Osteoblast (primary cell): ENCODE measurements at regions not wholly inside any gene's neighbourhood (a gene's known extent, or its start where the extent isn't known, plus 50 kb on each side); places are given as distances from the start of the nearest gene placed in this dataset.

ENCODE experiments used
- DNase-seq: peaks from one replicate; pipeline ENCODE4 v3.0.0; 2011; ENCODE audit warnings: low spot score, mixed read lengths; ENCODE audit not compliant: insufficient read length; ENCODE audit errors: missing footprints
- H2AFZ ChIP-seq: 2 replicates; pipeline ENCODE4 v1.6.0; 2011; ENCODE audit warnings: mild to moderate bottlenecking, low read length
- H3K27ac ChIP-seq: 2 replicates; pipeline ENCODE4 v1.5.1; 2011; ENCODE audit warnings: mild to moderate bottlenecking, low read depth, low read length, moderate library complexity
- H3K27me3 ChIP-seq: 2 replicates; pipeline ENCODE4 v1.6.0; 2012; ENCODE audit warnings: mild to moderate bottlenecking, control low read depth, inconsistent platforms, low read length, moderate library complexity; ENCODE audit not compliant: insufficient read depth
- H3K36me3 ChIP-seq: 2 replicates; pipeline ENCODE4 v1.5.1; 2011; ENCODE audit warnings: mild to moderate bottlenecking, low read length, control low read depth, moderate library complexity; ENCODE audit not compliant: insufficient read depth
- H3K4me1 ChIP-seq: 2 replicates; pipeline ENCODE4 v1.5.1; 2011; ENCODE audit warnings: mild to moderate bottlenecking, low read length, control low read depth, moderate library complexity; ENCODE audit not compliant: insufficient read depth
- H3K4me2 ChIP-seq: 2 replicates; pipeline ENCODE4 v1.6.0; 2011; ENCODE audit warnings: mild to moderate bottlenecking, low read length; ENCODE audit not compliant: insufficient read depth
- H3K4me3 ChIP-seq: fragments of 200-600 bp; sonication (generic); 3 replicates; pipeline ENCODE4 v1.5.1; 2012; ENCODE audit warnings: mild to moderate bottlenecking, low read length, inconsistent platforms; ENCODE audit not compliant: insufficient read depth
- H3K79me2 ChIP-seq: 2 replicates; pipeline ENCODE4 v1.6.0; 2012; ENCODE audit warnings: mild to moderate bottlenecking, low read length, control low read depth, inconsistent platforms; ENCODE audit not compliant: insufficient read depth
- H3K9me3 ChIP-seq: 2 replicates; pipeline ENCODE4 v1.5.1; 2011; ENCODE audit warnings: low read depth, low read length, control low read depth
- H4K20me1 ChIP-seq: 2 replicates; pipeline ENCODE4 v1.6.0; 2012; ENCODE audit warnings: mild to moderate bottlenecking, low read length, control low read depth; ENCODE audit not compliant: insufficient read depth
- TF ChIP-seq, protein P1 (sequence below): IDR thresholded peaks from 2 replicates; pipeline ENCODE4 v1.5.1; 2011; ENCODE audit warnings: mild to moderate bottlenecking, low read depth, low read length, moderate library complexity; ENCODE audit errors: extremely low read depth

DNA sequence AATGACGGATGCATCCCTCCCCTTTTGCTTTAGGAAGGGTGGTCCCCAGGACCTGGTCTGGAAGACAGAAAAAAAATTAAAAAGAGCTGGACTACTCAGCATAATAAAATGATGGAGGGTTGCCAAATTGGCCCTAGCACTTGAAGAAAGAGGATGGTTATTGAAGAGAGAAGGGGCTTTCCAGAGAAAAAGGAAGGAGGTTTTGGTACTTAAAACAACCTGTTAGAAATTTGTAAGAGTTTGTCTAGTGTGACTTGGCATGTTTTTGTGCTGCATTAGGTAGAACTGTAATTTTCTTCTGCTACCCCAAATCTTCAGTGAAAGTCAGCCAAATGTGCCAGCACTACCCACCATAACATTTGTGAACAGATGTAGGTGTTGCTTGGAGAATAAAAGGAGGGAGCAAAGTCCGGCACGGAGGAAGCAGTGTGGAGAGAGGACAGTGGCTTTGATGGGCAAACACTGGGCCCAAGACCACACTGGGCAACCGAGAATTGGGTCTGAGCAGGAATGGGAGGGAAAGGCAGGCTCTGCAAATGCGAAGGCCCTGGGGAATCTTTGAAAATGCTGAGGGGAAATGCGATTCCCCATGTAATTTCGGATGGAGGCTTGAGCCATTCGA is 160.9 kb downstream of the QRSL1 start:
- no peaks in the 10 kb centered on the region for H4K20me1 ChIP-seq
- peaks cover 8% of the 10 kb centered on the region for H3K27me3 ChIP-seq
- no peaks in the 10 kb centered on the region for H3K36me3 ChIP-seq
- no peak overlapping the region for H3K4me3 ChIP-seq
- H3K9me3 ChIP-seq = no peaks in the 10 kb centered on the region
- H3K79me2 ChIP-seq = no peaks in the 10 kb centered on the region
- TF ChIP-seq, protein P1, sequence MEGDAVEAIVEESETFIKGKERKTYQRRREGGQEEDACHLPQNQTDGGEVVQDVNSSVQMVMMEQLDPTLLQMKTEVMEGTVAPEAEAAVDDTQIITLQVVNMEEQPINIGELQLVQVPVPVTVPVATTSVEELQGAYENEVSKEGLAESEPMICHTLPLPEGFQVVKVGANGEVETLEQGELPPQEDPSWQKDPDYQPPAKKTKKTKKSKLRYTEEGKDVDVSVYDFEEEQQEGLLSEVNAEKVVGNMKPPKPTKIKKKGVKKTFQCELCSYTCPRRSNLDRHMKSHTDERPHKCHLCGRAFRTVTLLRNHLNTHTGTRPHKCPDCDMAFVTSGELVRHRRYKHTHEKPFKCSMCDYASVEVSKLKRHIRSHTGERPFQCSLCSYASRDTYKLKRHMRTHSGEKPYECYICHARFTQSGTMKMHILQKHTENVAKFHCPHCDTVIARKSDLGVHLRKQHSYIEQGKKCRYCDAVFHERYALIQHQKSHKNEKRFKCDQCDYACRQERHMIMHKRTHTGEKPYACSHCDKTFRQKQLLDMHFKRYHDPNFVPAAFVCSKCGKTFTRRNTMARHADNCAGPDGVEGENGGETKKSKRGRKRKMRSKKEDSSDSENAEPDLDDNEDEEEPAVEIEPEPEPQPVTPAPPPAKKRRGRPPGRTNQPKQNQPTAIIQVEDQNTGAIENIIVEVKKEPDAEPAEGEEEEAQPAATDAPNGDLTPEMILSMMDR = no peak
- H3K27ac ChIP-seq = no peak overlapping the region
- no peak overlapping the region for H2AFZ ChIP-seq
- no peak for DNase-seq
- H3K4me2 ChIP-seq = no peak overlapping the region
- H3K4me1 ChIP-seq = no peaks in the 10 kb centered on the region

DNA sequence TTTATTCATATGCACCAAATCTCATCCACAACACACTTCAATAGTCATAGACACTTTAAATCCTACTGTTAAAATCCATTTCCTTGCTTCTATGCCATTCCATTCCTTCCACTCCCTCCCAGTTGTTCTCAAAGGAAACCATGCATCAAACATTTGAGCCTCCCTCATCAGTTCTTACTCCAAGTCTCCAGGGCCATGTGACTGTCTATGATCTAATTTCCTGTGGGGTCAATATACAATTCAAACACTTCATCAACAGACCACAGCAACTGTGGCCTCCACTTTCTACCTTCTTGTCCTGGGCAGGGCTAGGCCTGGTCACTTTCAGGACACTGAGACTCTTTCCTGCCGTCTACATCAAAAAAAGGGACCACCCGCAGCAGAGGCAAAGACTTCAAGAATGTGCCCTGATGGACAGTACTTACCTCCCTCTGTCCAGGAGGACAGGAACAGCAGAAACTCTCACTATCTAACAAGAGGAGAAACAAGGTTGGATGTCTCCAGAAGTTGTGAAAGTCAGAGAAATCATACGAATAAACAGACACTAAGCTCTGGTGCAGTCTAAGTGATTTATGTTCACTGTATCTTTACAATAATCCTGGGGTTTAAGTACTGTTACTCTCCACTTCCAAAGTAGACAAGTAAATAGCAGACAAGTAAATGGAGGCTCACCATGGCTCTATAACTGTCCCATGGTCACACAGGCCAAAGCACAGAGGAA is 160.2 kb downstream of the QRSL1 start:
- Histone ChIP-seq H2AFZ (no peak overlapping the region), H3K4me1 (no peaks in the 10 kb centered on the region), H3K27ac (no peak overlapping the region), H3K4me2 (no peak overlapping the region), H3K27me3 (peaks cover 7% of the 10 kb centered on the region), H3K4me3 (no peak overlapping the region), H4K20me1 (no peaks in the 10 kb centered on the region), H3K36me3 (no peaks in the 10 kb centered on the region), H3K79me2 (no peaks in the 10 kb centered on the region), H3K9me3 (no peaks in the 10 kb centered on the region)
- TF ChIP-seq, protein P1 = no peak
- no peak for DNase-seq

DNA sequence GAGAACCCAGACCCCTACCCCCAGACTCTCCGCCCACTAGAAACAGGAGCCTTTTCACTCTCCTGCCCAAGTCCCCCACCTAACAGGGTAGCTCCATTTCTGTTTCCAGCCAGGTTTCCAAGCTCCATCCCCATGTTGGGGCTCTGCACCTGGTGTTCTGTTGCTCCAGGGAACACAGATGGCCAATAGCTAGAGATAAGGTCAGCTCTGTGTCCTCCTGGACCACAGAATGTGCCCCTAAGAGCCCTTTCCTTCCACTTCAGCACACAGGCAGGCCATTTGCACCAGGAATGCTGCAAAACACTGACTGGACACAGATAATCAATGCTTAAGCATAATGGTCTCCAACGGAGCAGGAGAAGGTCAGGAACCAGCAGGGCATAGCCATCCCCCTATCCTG is 159.4 kb downstream of the QRSL1 start:
- TF ChIP-seq, protein P1 = no peak
- Histone ChIP-seq H3K36me3 (no peaks in the 10 kb centered on the region), H4K20me1 (no peaks in the 10 kb centered on the region), H3K9me3 (no peaks in the 10 kb centered on the region), H3K27me3 (peaks cover 7% of the 10 kb centered on the region), H3K27ac (no peak overlapping the region), H2AFZ (no peak overlapping the region), H3K4me1 (no peaks in the 10 kb centered on the region), H3K79me2 (no peaks in the 10 kb centered on the region), H3K4me2 (no peak overlapping the region), H3K4me3 (no peak overlapping the region)
- no peak for DNase-seq

DNA sequence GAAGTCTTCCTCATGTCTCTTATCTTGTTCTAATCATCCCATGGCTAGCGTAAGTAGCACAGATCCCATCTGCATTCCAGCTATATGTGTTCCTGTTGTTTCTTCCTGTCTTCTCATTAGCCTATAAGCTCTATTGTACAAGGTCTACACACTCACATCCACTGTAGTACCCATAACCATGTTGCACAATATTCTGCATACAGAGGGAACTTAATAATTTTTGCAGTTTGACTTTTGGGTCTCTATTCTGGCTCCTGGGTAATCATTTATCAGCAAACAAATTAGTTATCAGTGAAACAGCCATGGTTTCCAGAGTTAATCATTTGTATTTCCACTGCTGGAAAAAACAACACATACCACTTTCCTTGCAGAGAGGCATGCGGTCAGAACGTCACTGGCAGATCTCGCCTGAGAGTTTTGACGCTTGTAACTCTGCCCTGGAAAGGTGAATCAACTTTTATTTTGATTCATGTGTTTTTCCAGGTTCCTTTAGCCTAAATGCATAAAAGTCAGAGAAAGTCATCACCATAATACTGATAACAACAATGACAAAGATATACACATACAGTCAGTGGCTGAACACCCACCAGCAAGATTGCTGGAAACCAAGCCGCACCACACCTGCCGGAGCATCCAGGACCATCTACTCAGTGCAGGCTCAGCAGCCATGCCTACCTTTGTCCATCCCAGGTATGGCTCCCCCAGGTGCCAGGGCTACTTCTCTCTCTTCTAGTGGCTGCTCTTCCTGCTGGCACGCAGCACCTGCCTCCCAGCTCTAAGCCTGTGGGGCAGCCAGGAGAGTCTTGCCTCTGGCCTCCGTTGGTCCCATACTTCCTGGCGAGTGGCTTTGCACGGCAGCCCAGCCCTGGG is 158.2 kb downstream of the QRSL1 start:
- Histone ChIP-seq H3K36me3 (no peaks in the 10 kb centered on the region), H3K27me3 (peaks cover 2% of the 10 kb centered on the region), H3K9me3 (no peaks in the 10 kb centered on the region), H4K20me1 (no peaks in the 10 kb centered on the region), H3K4me2 (no peak overlapping the region), H3K79me2 (no peaks in the 10 kb centered on the region), H3K4me1 (no peaks in the 10 kb centered on the region), H3K27ac (no peak overlapping the region), H2AFZ (no peak overlapping the region), H3K4me3 (no peak overlapping the region)
- TF ChIP-seq, protein P1 = no peak
- no peak for DNase-seq
